Medulla oblongata (tissue), 1 donor: ENCODE measurements at regions not wholly inside any gene's neighbourhood (a gene's known extent, or its start where the extent isn't known, plus 50 kb on each side); places are given as distances from the start of the nearest gene placed in this dataset.
A peak's percentile ranks its signal among the peaks of the same experiment; 100 is the strongest.
"Not testable (repeated sequence)": the region's sequence is repeated elsewhere in the genome, so short reads cannot be mapped to it uniquely, and the experiment has no call there.

Experiments used
- DNase-seq: peaks from one replicate; pipeline ENCODE4 v3.0.0-alpha.2; 2015; ENCODE audit errors: extremely low spot score

- not testable (repeated sequence) for DNase-seq
Measured at GRCh38 chr20:5453316-5453715, 136.6 kb upstream of the PROKR2 start.

GRCh38 chr20:5452691-5453090 lies 135.9 kb upstream of the PROKR2 start:
- not testable (repeated sequence) for DNase-seq

GRCh38 chr20:5452286-5452685 lies 135.5 kb upstream of the PROKR2 start:
- not testable (repeated sequence) for DNase-seq

GRCh38 chr20:5451643-5452210 lies 135.0 kb upstream of the PROKR2 start:
- no peak for DNase-seq

- peak; percentile 79 for DNase-seq
Measured at GRCh38 chr20:5448449-5449118, 131.8 kb upstream of the PROKR2 start.

GRCh38 chr20:5447188-5447587 lies 130.4 kb upstream of the PROKR2 start:
- no peak for DNase-seq

- DNase-seq: no peak
Measured at GRCh38 chr20:5445611-5446010, 128.9 kb upstream of the PROKR2 start.

- no peak for DNase-seq
Measured at GRCh38 chr20:5442101-5442500, 125.3 kb upstream of the PROKR2 start.

GRCh38 chr20:5434116-5434515 lies 117.4 kb upstream of the PROKR2 start:
- DNase-seq: no peak

- DNase-seq: peak; percentile 5
Measured at GRCh38 chr20:5433352-5433751, 116.6 kb upstream of the PROKR2 start.

GRCh38 chr20:5432030-5432429 lies 115.3 kb upstream of the PROKR2 start:
- no peak for DNase-seq

GRCh38 chr20:5430670-5431069 lies 113.9 kb upstream of the PROKR2 start:
- DNase-seq: no peak

- no peak for DNase-seq
Measured at GRCh38 chr20:5426026-5426425, 109.3 kb upstream of the PROKR2 start.

- no peak for DNase-seq
Measured at GRCh38 chr20:5416086-5416485, 99.3 kb upstream of the PROKR2 start.

GRCh38 chr20:5413394-5413793 lies 96.6 kb upstream of the PROKR2 start:
- no peak for DNase-seq

GRCh38 chr20:5410470-5410869 lies 93.7 kb upstream of the PROKR2 start:
- DNase-seq: no peak

GRCh38 chr20:5402903-5403531 lies 86.3 kb upstream of the PROKR2 start:
- no peak for DNase-seq

GRCh38 chr20:5401277-5401875 lies 84.6 kb upstream of the PROKR2 start:
- no peak for DNase-seq

- DNase-seq: no peak
Measured at GRCh38 chr20:5400164-5400762, 83.5 kb upstream of the PROKR2 start.

GRCh38 chr20:5397393-5397792 lies 80.6 kb upstream of the PROKR2 start:
- DNase-seq: no peak

GRCh38 chr20:5395932-5396727 lies 79.4 kb upstream of the PROKR2 start:
- DNase-seq: no peak
